H9 (cell line): ENCODE measurements at regions not wholly inside any gene's neighbourhood (a gene's known extent, or its start where the extent isn't known, plus 50 kb on each side); places are given as distances from the start of the nearest gene placed in this dataset.

ENCODE experiments used
- DNase-seq: peaks from one replicate; pipeline ENCODE4 v3.0.0-alpha.2; 2017
- H2AFZ ChIP-seq: one replicate; pipeline ENCODE4 v1.6.1; 2013; ENCODE audit warnings: mild to moderate bottlenecking, low read length, control low read depth, moderate library complexity
- H2AK5ac ChIP-seq: 2 replicates; pipeline ENCODE4 v1.6.1; 2013; ENCODE audit warnings: low read length, control low read depth, mixed read lengths; ENCODE audit not compliant: insufficient read length
- H2BK120ac ChIP-seq: one replicate; pipeline ENCODE4 v1.6.1; 2013; ENCODE audit warnings: low read depth, mild to moderate bottlenecking, low read length, control low read depth, inconsistent platforms; ENCODE audit not compliant: poor library complexity, severe bottlenecking
- H2BK12ac ChIP-seq: 2 replicates; pipeline ENCODE4 v1.6.1; 2013; ENCODE audit warnings: low read length, control low read depth, mixed read lengths, low read depth; ENCODE audit not compliant: insufficient read length
- H2BK15ac ChIP-seq: 2 replicates; pipeline ENCODE4 v1.6.1; 2013; ENCODE audit warnings: low read depth, low read length, control low read depth
- H2BK20ac ChIP-seq: one replicate; pipeline ENCODE4 v1.6.1; 2013; ENCODE audit warnings: low read depth, mild to moderate bottlenecking, low read length, control low read depth, inconsistent platforms; ENCODE audit not compliant: poor library complexity, severe bottlenecking
- H2BK5ac ChIP-seq: 2 replicates; pipeline ENCODE4 v1.6.1; 2013; ENCODE audit warnings: low read length, control low read depth, mixed read lengths; ENCODE audit not compliant: insufficient read length
- H3K14ac ChIP-seq: 2 replicates; pipeline ENCODE4 v1.6.1; 2013; ENCODE audit warnings: low read length, control low read depth; ENCODE audit not compliant: insufficient read depth
- H3K18ac ChIP-seq: 2 replicates; pipeline ENCODE4 v1.6.1; 2013; ENCODE audit warnings: low read depth, mild to moderate bottlenecking, mixed read lengths, low read length, control low read depth; ENCODE audit not compliant: insufficient read length
- H3K23ac ChIP-seq: 2 replicates; pipeline ENCODE4 v1.6.1; 2013; ENCODE audit warnings: low read length, control low read depth, mixed read lengths, low read depth; ENCODE audit not compliant: insufficient read length
- H3K23me2 ChIP-seq: 2 replicates; pipeline ENCODE4 v1.6.1; 2013; ENCODE audit warnings: low read depth, mild to moderate bottlenecking, mixed read lengths, low read length, control low read depth; ENCODE audit not compliant: insufficient read length, poor library complexity, severe bottlenecking
- H3K27ac ChIP-seq: 2 replicates; pipeline ENCODE4 v1.5.1; 2013; ENCODE audit warnings: low read length, control low read depth, mixed read lengths, low read depth; ENCODE audit not compliant: insufficient read length
- H3K27me3 ChIP-seq: 2 replicates; pipeline ENCODE4 v1.6.1; 2013; ENCODE audit warnings: low read length, control low read depth, inconsistent platforms; ENCODE audit not compliant: insufficient read depth
- H3K4ac ChIP-seq: 2 replicates; pipeline ENCODE4 v1.6.1; 2013; ENCODE audit warnings: low read depth, mild to moderate bottlenecking, control low read depth, inconsistent platforms, low read length, moderate library complexity
- H3K4me1 ChIP-seq: 2 replicates; pipeline ENCODE4 v1.6.1; 2013; ENCODE audit warnings: low read length, control low read depth, inconsistent platforms; ENCODE audit not compliant: insufficient read depth
- H3K4me2 ChIP-seq: 2 replicates; pipeline ENCODE4 v1.6.1; 2013; ENCODE audit warnings: low read length, control low read depth, mixed read lengths; ENCODE audit not compliant: insufficient read length, insufficient read depth
- H3K56ac ChIP-seq: 2 replicates; pipeline ENCODE4 v1.6.1; 2013; ENCODE audit warnings: low read depth, mild to moderate bottlenecking, mixed read lengths, low read length, control low read depth; ENCODE audit not compliant: insufficient read length
- H3K79me1 ChIP-seq: 2 replicates; pipeline ENCODE4 v1.6.1; 2013; ENCODE audit warnings: low read depth, mild to moderate bottlenecking, moderate library complexity, low read length, control low read depth, inconsistent platforms; ENCODE audit not compliant: insufficient read depth, poor library complexity, severe bottlenecking
- H3K79me2 ChIP-seq: 2 replicates; pipeline ENCODE4 v1.6.1; 2013; ENCODE audit warnings: low read length, control low read depth, inconsistent platforms; ENCODE audit not compliant: insufficient read depth
- H3K9ac ChIP-seq: 2 replicates; pipeline ENCODE4 v1.6.1; 2013; ENCODE audit warnings: low read length, control low read depth, mixed read lengths; ENCODE audit not compliant: insufficient read length; ENCODE audit errors: extremely low read depth
- H3K9me3 ChIP-seq: one replicate; pipeline ENCODE4 v1.6.1; 2013; ENCODE audit warnings: low read depth, low read length, inconsistent platforms; ENCODE audit not compliant: control insufficient read depth
- H3T11ph ChIP-seq: one replicate; pipeline ENCODE4 v1.6.1; 2013; ENCODE audit warnings: mild to moderate bottlenecking, low read length, control low read depth, inconsistent platforms
- H4K20me1 ChIP-seq: one replicate; pipeline ENCODE4 v1.6.1; 2013; ENCODE audit not compliant: control insufficient read depth, insufficient read length, insufficient read depth
- H4K5ac ChIP-seq: 2 replicates; pipeline ENCODE4 v1.6.1; 2013; ENCODE audit warnings: low read depth, mild to moderate bottlenecking, mixed read lengths, low read length, control low read depth; ENCODE audit not compliant: insufficient read length
- H4K8ac ChIP-seq: replicated peaks from 2 replicates; pipeline ENCODE4 v1.6.1; 2013; ENCODE audit warnings: low read length, control low read depth, mixed read lengths, low read depth; ENCODE audit not compliant: insufficient read length
- H4K91ac ChIP-seq: 2 replicates; pipeline ENCODE4 v1.6.1; 2013; ENCODE audit warnings: low read depth, mild to moderate bottlenecking, moderate library complexity, mixed read lengths, low read length, control low read depth; ENCODE audit not compliant: insufficient read length
- H3K27ac Mint-ChIP-seq, 3 experiments: 2 replicates in 2 of 3; 3 replicates in 1 of 3; pipeline ENCODE4 v1.8.0; 2020 to 2021; ENCODE audit warnings: mixed read lengths in 3 of 3, mild to moderate bottlenecking in 1 of 3, moderate library complexity in 1 of 3
- H3K27me3 Mint-ChIP-seq: 2 replicates; pipeline ENCODE4 v1.8.0; 2021; ENCODE audit warnings: low read depth, mild to moderate bottlenecking, moderate library complexity, mixed read lengths
- H3K36me3 Mint-ChIP-seq, 3 experiments: 2 replicates in 2 of 3; 3 replicates in 1 of 3; pipeline ENCODE4 v1.8.0; 2020 to 2021; ENCODE audit warnings: low read depth in 3 of 3, mixed read lengths in 3 of 3; ENCODE audit not compliant: insufficient read depth in 1 of 3
- H3K4me1 Mint-ChIP-seq, 2 experiments: 2 replicates each; pipeline ENCODE4 v1.8.0; 2020; ENCODE audit warnings: mixed read lengths in 2 of 2
- H3K4me3 Mint-ChIP-seq, 2 experiments: 2 replicates in 1 of 2; 3 replicates in 1 of 2; pipeline ENCODE4 v1.8.0; 2020 to 2021; ENCODE audit warnings: mild to moderate bottlenecking in 2 of 2, mixed read lengths in 2 of 2, moderate library complexity in 1 of 2
- H3K9me3 Mint-ChIP-seq, 2 experiments: 2 replicates in 1 of 2; 3 replicates in 1 of 2; pipeline ENCODE4 v1.8.0; 2020; ENCODE audit warnings: mild to moderate bottlenecking in 2 of 2, mixed read lengths in 2 of 2, moderate library complexity in 1 of 2
- CTCF ChIP-seq: fragments of 200-600 bp; sonication (generic); conservative IDR thresholded peaks from 3 replicates; pipeline ENCODE4 v1.8.0; 2021; ENCODE audit warnings: antibody characterized with exemption, mild to moderate bottlenecking
- WGBS: extraction: QIAGEN DNeasy Blood & Tissue Kit; methylation state at CpG from one replicate; pipeline ENCODE4 v1.1.7; 2013; ENCODE audit warnings: missing lambda C conversion rate, low lambda C conversion rate, mixed read lengths; ENCODE audit not compliant: insufficient read length; ENCODE audit errors: extremely low coverage; 5-methylcytosine and 5-hydroxymethylcytosine counted together

GRCh38 chr1:181319907-181320306 is 163.4 kb upstream of the CACNA1E start:
- H3K79me2 ChIP-seq, result no peaks in the 10 kb centered on the region

More at GRCh38 chr1:181319907-181320306, 163.4 kb upstream of the CACNA1E start:
- no CpG with 5 or more reads among the region's 3 CpGs for WGBS
- H3K4me1 ChIP-seq, result no peaks in the 10 kb centered on the region; the same call in 1 of the 2 replicates
- no peak overlapping the region for H3K9ac ChIP-seq
- no peak overlapping the region for H3K4ac ChIP-seq
- Mint-ChIP-seq H3K27ac (no peak overlapping the region), H3K27me3 (peaks cover 91% of the 10 kb centered on the region), H3K9me3 (no peaks in the 10 kb centered on the region; a peak in 1 of 5 replicates), H3K4me1 (peaks cover 19 to 29% of the 10 kb centered on the region in 2 experiments), H3K4me3 (no peak overlapping the region), H3K36me3 (no peaks in the 10 kb centered on the region; a peak in 2 of 7 replicates)
- H3K9me3 ChIP-seq, result no peaks in the 10 kb centered on the region
- H2BK20ac ChIP-seq, result no peak overlapping the region
- H3K27ac ChIP-seq, result no peak overlapping the region
- no peak overlapping the region for H4K5ac ChIP-seq
- no peak overlapping the region for H2AK5ac ChIP-seq
- DNase-seq, result no peak
- peaks cover 40% of the 10 kb centered on the region for H3K27me3 ChIP-seq
- no peak overlapping the region for H2AFZ ChIP-seq
- no peaks in the 10 kb centered on the region for H3K79me1 ChIP-seq
- H3K14ac ChIP-seq, result no peak overlapping the region
- no peak overlapping the region for H3K18ac ChIP-seq
- no peak overlapping the region for H2BK12ac ChIP-seq
- H3K23ac ChIP-seq, result no peak overlapping the region
- no peak overlapping the region for H3K4me2 ChIP-seq
- H3K56ac ChIP-seq, result no peak overlapping the region
- peaks cover 11% of the 10 kb centered on the region for H3K23me2 ChIP-seq
- H2BK15ac ChIP-seq, result no peak overlapping the region
- no peak overlapping the region for H3T11ph ChIP-seq
- H2BK5ac ChIP-seq, result no peak overlapping the region
- H2BK120ac ChIP-seq, result no peak overlapping the region
- no peak overlapping the region for H4K8ac ChIP-seq
- no peak for TF ChIP-seq CTCF
- H4K20me1 ChIP-seq, result no peaks in the 10 kb centered on the region
- H4K91ac ChIP-seq, result no peak overlapping the region
